WTC11 (cell line): ENCODE measurements at regions not wholly inside any gene's neighbourhood (a gene's known extent, or its start where the extent isn't known, plus 50 kb on each side); places are given as distances from the start of the nearest gene placed in this dataset.

Experiments
- ATAC-seq: fragments of 200-7000 bp; cut with Tn5 transposase; 2 replicates; pipeline ENCODE4 v1.10.0; 2021; ENCODE audit warnings: mild to moderate bottlenecking, moderate library complexity
- CTCF ChIA-PET: fragments of 300-600 bp; sonication (Branson Sonifier 250); formaldehyde crosslinking; loops from one replicate; lab custom pipeline; 2021; ENCODE audit warnings: antibody characterized with exemption; lab: Charles Lee
- POLR2A ChIA-PET: fragments of 350-600 bp; sonication (Branson Sonifier 250); formaldehyde crosslinking; loops from one replicate; lab custom pipeline; 2021; ENCODE audit warnings: antibody characterized with exemption; lab: Charles Lee
- DNase-seq: peaks from one replicate; pipeline ENCODE4 v3.0.0; 2021; ENCODE audit warnings: low spot score
- H3K27ac Mint-ChIP-seq: 2 replicates; pipeline ENCODE4 v1.8.0; 2021; ENCODE audit warnings: mixed read lengths
- H3K27me3 Mint-ChIP-seq: 2 replicates; pipeline ENCODE4 v1.8.0; 2021; ENCODE audit warnings: low read depth, mild to moderate bottlenecking, moderate library complexity, mixed read lengths
- H3K36me3 Mint-ChIP-seq: 2 replicates; pipeline ENCODE4 v1.8.0; 2021; ENCODE audit warnings: mixed read lengths
- H3K4me1 Mint-ChIP-seq: 2 replicates; pipeline ENCODE4 v1.8.0; 2022; ENCODE audit warnings: mixed read lengths
- H3K4me3 Mint-ChIP-seq: 2 replicates; pipeline ENCODE4 v1.8.0; 2021; ENCODE audit warnings: mild to moderate bottlenecking, moderate library complexity, mixed read lengths
- H3K9me3 Mint-ChIP-seq: 2 replicates; pipeline ENCODE4 v1.8.0; 2021; ENCODE audit warnings: mixed read lengths
- CBFB ChIP-seq: sonication (generic); formaldehyde crosslinking; IDR thresholded peaks from 2 replicates; pipeline ENCODE4 v1.8.1; 2022; ENCODE audit warnings: mild to moderate bottlenecking, low read depth, missing genetic modification reagents
- CREM ChIP-seq: sonication (generic); formaldehyde crosslinking; IDR thresholded peaks from 2 replicates; pipeline ENCODE4 v1.8.1; 2022; ENCODE audit warnings: mild to moderate bottlenecking, missing genetic modification reagents, moderate library complexity
- ELF4 ChIP-seq: sonication (generic); formaldehyde crosslinking; IDR thresholded peaks from 2 replicates; pipeline ENCODE4 v1.8.1; 2022; ENCODE audit warnings: low read depth, mild to moderate bottlenecking, moderate library complexity, missing genetic modification reagents
- EMX1 ChIP-seq: fragments of 250-450 bp; sonication (Bioruptor Pico); IDR thresholded peaks from 2 replicates; pipeline ENCODE4 v1.8.0; 2021; ENCODE audit warnings: mild to moderate bottlenecking
- ESRRA ChIP-seq: sonication (generic); formaldehyde crosslinking; IDR thresholded peaks from 2 replicates; pipeline ENCODE4 v1.8.1; 2022; ENCODE audit warnings: mild to moderate bottlenecking, missing genetic modification reagents, borderline replicate concordance
- ETV6 ChIP-seq: sonication (generic); formaldehyde crosslinking; IDR thresholded peaks from 2 replicates; pipeline ENCODE4 v1.8.1; 2022; ENCODE audit warnings: mild to moderate bottlenecking, missing genetic modification reagents
- FOXJ3 ChIP-seq: sonication (generic); formaldehyde crosslinking; IDR thresholded peaks from 2 replicates; pipeline ENCODE4 v1.9.0; 2021; ENCODE audit warnings: missing genetic modification reagents, mild to moderate bottlenecking, borderline replicate concordance
- FOXK1 ChIP-seq: sonication (generic); formaldehyde crosslinking; IDR thresholded peaks from 2 replicates; pipeline ENCODE4 v1.8.0; 2022; ENCODE audit warnings: mild to moderate bottlenecking, moderate library complexity, missing genetic modification reagents
- FOXP1 ChIP-seq: sonication (generic); formaldehyde crosslinking; IDR thresholded peaks from 2 replicates; pipeline ENCODE4 v1.8.0; 2022; ENCODE audit warnings: missing genetic modification reagents, mild to moderate bottlenecking, moderate library complexity, borderline replicate concordance
- GRHL2 ChIP-seq: fragments of 250-450 bp; sonication (Bioruptor Pico); IDR thresholded peaks from 2 replicates; pipeline ENCODE4 v1.8.0; 2022; ENCODE audit warnings: mild to moderate bottlenecking, moderate library complexity; ENCODE audit not compliant: insufficient replicate concordance, severe bottlenecking
- HMGXB4 ChIP-seq: sonication (generic); formaldehyde crosslinking; IDR thresholded peaks from 2 replicates; pipeline ENCODE4 v1.8.1; 2023; ENCODE audit warnings: mild to moderate bottlenecking, moderate library complexity, missing genetic modification reagents
- IRF1 ChIP-seq: sonication (generic); formaldehyde crosslinking; IDR thresholded peaks from 2 replicates; pipeline ENCODE4 v1.8.0; 2023; ENCODE audit warnings: missing genetic modification reagents
- KAT7 ChIP-seq: sonication (generic); formaldehyde crosslinking; IDR thresholded peaks from 2 replicates; pipeline ENCODE4 v1.8.1; 2023; ENCODE audit warnings: missing genetic modification reagents, mild to moderate bottlenecking, borderline replicate concordance
- NFATC4 ChIP-seq: fragments of 250-450 bp; sonication (Bioruptor Pico); IDR thresholded peaks from 2 replicates; pipeline ENCODE4 v1.9.0; 2021; ENCODE audit warnings: mild to moderate bottlenecking
- NFE2L1 ChIP-seq: sonication (generic); formaldehyde crosslinking; IDR thresholded peaks from 2 replicates; pipeline ENCODE4 v1.8.1; 2023; ENCODE audit warnings: missing genetic modification reagents
- NFYB ChIP-seq: sonication (generic); formaldehyde crosslinking; conservative IDR thresholded peaks from 2 replicates; pipeline ENCODE4 v1.8.0; 2022; ENCODE audit warnings: low read depth, missing genetic modification reagents
- NR3C1 ChIP-seq: sonication (generic); formaldehyde crosslinking; conservative IDR thresholded peaks from 2 replicates; pipeline ENCODE4 v1.8.1; 2023; ENCODE audit warnings: low read depth, mild to moderate bottlenecking, missing genetic modification reagents
- OVOL2 ChIP-seq: fragments of 250-450 bp; sonication (Bioruptor Pico); IDR thresholded peaks from 2 replicates; pipeline ENCODE4 v1.9.0; 2021; ENCODE audit warnings: mild to moderate bottlenecking, borderline replicate concordance
- PRRX2 ChIP-seq: fragments of 250-450 bp; sonication (Bioruptor Pico); IDR thresholded peaks from 2 replicates; pipeline ENCODE4 v1.8.0; 2021; ENCODE audit warnings: mild to moderate bottlenecking
- RORB ChIP-seq: fragments of 250-450 bp; sonication (Bioruptor Pico); IDR thresholded peaks from 2 replicates; pipeline ENCODE4 v1.9.0; 2021; ENCODE audit warnings: mild to moderate bottlenecking
- SP1 ChIP-seq: sonication (generic); formaldehyde crosslinking; conservative IDR thresholded peaks from 2 replicates; pipeline ENCODE4 v1.8.1; 2022; ENCODE audit warnings: missing genetic modification reagents
- ZNF138 ChIP-seq: sonication (generic); formaldehyde crosslinking; conservative IDR thresholded peaks from 2 replicates; pipeline ENCODE4 v1.8.1; 2022; ENCODE audit warnings: mild to moderate bottlenecking, moderate library complexity, missing genetic modification reagents
- ZNF396 ChIP-seq: fragments of 250-450 bp; sonication (Bioruptor Pico); IDR thresholded peaks from 2 replicates; pipeline ENCODE4 v1.8.0; 2021; ENCODE audit warnings: mild to moderate bottlenecking, moderate library complexity, borderline replicate concordance
- ZNF512 ChIP-seq: sonication (generic); formaldehyde crosslinking; IDR thresholded peaks from 2 replicates; pipeline ENCODE4 v1.8.1; 2022; ENCODE audit warnings: missing genetic modification reagents, borderline replicate concordance
- ZNF671 ChIP-seq: fragments of 250-450 bp; sonication (Bioruptor Pico); IDR thresholded peaks from 2 replicates; pipeline ENCODE4 v1.8.0; 2021; ENCODE audit warnings: mild to moderate bottlenecking

- TF ChIP-seq EMX1 (CRISPR knock-in tag) (no peak), IRF1 (CRISPR knock-in tag) (no peak), ZNF512 (CRISPR knock-in tag) (no peak), PRRX2 (CRISPR knock-in tag) (no peak), KAT7 (CRISPR knock-in tag) (no peak), ZNF138 (CRISPR knock-in tag) (no peak), ZNF396 (CRISPR knock-in tag) (no peak), ZNF671 (CRISPR knock-in tag) (no peak), ETV6 (CRISPR knock-in tag) (no peak), FOXJ3 (CRISPR knock-in tag) (no peak), ELF4 (CRISPR knock-in tag) (no peak)
Measured at GRCh38 chr9:126151686-126152134, 174.9 kb upstream of the MVB12B start (continued).

GRCh38 chr9:126152622-126153362 lies 173.8 kb upstream of the MVB12B start:
- no peaks in the 10 kb centered on the region for H3K36me3 Mint-ChIP-seq
- no peak for DNase-seq
- H3K9me3 Mint-ChIP-seq: peaks cover 3% of the 10 kb centered on the region; the same call in 1 of the 2 replicates
- no peak for ATAC-seq
- peaks cover 23% of the 10 kb centered on the region for H3K4me1 Mint-ChIP-seq
- H3K27me3 Mint-ChIP-seq: peaks cover 28% of the 10 kb centered on the region
- H3K27ac Mint-ChIP-seq: no peak overlapping the region
- ChIA-PET POLR2A (no interaction called here), CTCF (no interaction called here)
- H3K4me3 Mint-ChIP-seq: no peak overlapping the region
- TF ChIP-seq HMGXB4 (CRISPR knock-in tag) (no peak), FOXP1 (CRISPR knock-in tag) (no peak)
- TF ChIP-seq, all 79 proteins: peak for 0

- peaks cover 22% of the 10 kb centered on the region for H3K27me3 Mint-ChIP-seq
- no peak overlapping the region for H3K27ac Mint-ChIP-seq
- H3K36me3 Mint-ChIP-seq: no peaks in the 10 kb centered on the region
- ChIA-PET CTCF (no interaction called here), POLR2A (no interaction called here)
- H3K9me3 Mint-ChIP-seq: peaks cover 3% of the 10 kb centered on the region; the same call in 1 of the 2 replicates
- no peak for ATAC-seq
- peaks cover 24% of the 10 kb centered on the region for H3K4me1 Mint-ChIP-seq
- DNase-seq: no peak
- H3K4me3 Mint-ChIP-seq: no peak overlapping the region
- TF ChIP-seq GRHL2 (no peak), FOXP1 (CRISPR knock-in tag) (no peak), ZNF138 (CRISPR knock-in tag) (no peak), ZNF671 (CRISPR knock-in tag) (no peak), FOXK1 (CRISPR knock-in tag) (no peak), CBFB (no peak), OVOL2 (CRISPR knock-in tag) (no peak), NFATC4 (CRISPR knock-in tag) (no peak), NFYB (no peak), CREM (no peak), NFE2L1 (CRISPR knock-in tag) (no peak), SP1 (CRISPR knock-in tag) (no peak), NR3C1 (CRISPR knock-in tag) (no peak), ESRRA (CRISPR knock-in tag) (no peak), RORB (no peak), ELF4 (CRISPR knock-in tag) (no peak)
Measured at GRCh38 chr9:126153382-126153781, 173.2 kb upstream of the MVB12B start.
